ENCODE measurements at regions not wholly inside any gene's neighbourhood (a gene's known extent, or its start where the extent isn't known, plus 50 kb on each side); places are given as distances from the start of the nearest gene placed in this dataset.

- intact Hi-C loops (cut with DNase I), result no loop called here
- no peaks in the 10 kb centered on the region for H3K36me3 ChIP-seq
- no peak overlapping the region for H3K27ac ChIP-seq
- DNase-seq (ENCODE audit: low spot score in 2 of 2), result no peak
- no peak overlapping the region for H3K4me3 ChIP-seq
- H3K27me3 ChIP-seq, result no peaks in the 10 kb centered on the region
- no peaks in the 10 kb centered on the region for H3K4me1 ChIP-seq
- no peaks in the 10 kb centered on the region for H3K9me3 ChIP-seq
- TF ChIP-seq CTCF (IDR thresholded peaks at IDR 0.05), result no peak
Measured at GRCh38 chr11:45394294-45395085, 108.3 kb upstream of the SYT13 start.

GRCh38 chr11:45393826-45394225 is 107.7 kb upstream of the SYT13 start:
- intact Hi-C loops (cut with DNase I), result no loop called here
- Histone ChIP-seq H3K9me3 (no peaks in the 10 kb centered on the region), H3K27me3 (no peaks in the 10 kb centered on the region), H3K4me3 (no peak overlapping the region), H3K4me1 (no peaks in the 10 kb centered on the region), H3K27ac (no peak overlapping the region), H3K36me3 (no peaks in the 10 kb centered on the region)
- no peak for TF ChIP-seq CTCF (IDR thresholded peaks at IDR 0.05)
- no peak for DNase-seq (ENCODE audit: low spot score in 2 of 2)

GRCh38 chr11:45393334-45393733 is 107.2 kb upstream of the SYT13 start:
- no peaks in the 10 kb centered on the region for H3K9me3 ChIP-seq
- intact Hi-C loops (cut with DNase I), result no loop called here
- no peaks in the 10 kb centered on the region for H3K36me3 ChIP-seq
- DNase-seq (ENCODE audit: low spot score in 2 of 2), result no peak
- no peak overlapping the region for H3K4me3 ChIP-seq
- no peak overlapping the region for H3K27ac ChIP-seq
- TF ChIP-seq CTCF (IDR thresholded peaks at IDR 0.05), result no peak
- H3K27me3 ChIP-seq, result no peaks in the 10 kb centered on the region
- no peaks in the 10 kb centered on the region for H3K4me1 ChIP-seq

- no peaks in the 10 kb centered on the region for H3K27me3 ChIP-seq
- no peak for TF ChIP-seq CTCF (IDR thresholded peaks at IDR 0.05)
- H3K4me3 ChIP-seq, result no peak overlapping the region
- H3K27ac ChIP-seq, result no peak overlapping the region
- H3K4me1 ChIP-seq, result no peaks in the 10 kb centered on the region
- no peaks in the 10 kb centered on the region for H3K9me3 ChIP-seq
- DNase-seq (ENCODE audit: low spot score in 2 of 2), result no peak
- no peaks in the 10 kb centered on the region for H3K36me3 ChIP-seq
- intact Hi-C loops (cut with DNase I), result no loop called here
Measured at GRCh38 chr11:45392591-45393091, 106.5 kb upstream of the SYT13 start.

- no peak overlapping the region for H3K27ac ChIP-seq
- no peaks in the 10 kb centered on the region for H3K36me3 ChIP-seq
- no peak for DNase-seq (ENCODE audit: low spot score in 2 of 2)
- H3K27me3 ChIP-seq, result no peaks in the 10 kb centered on the region
- TF ChIP-seq CTCF (IDR thresholded peaks at IDR 0.05), result no peak
- no peaks in the 10 kb centered on the region for H3K9me3 ChIP-seq
- H3K4me3 ChIP-seq, result no peak overlapping the region
- no peaks in the 10 kb centered on the region for H3K4me1 ChIP-seq
- intact Hi-C loops (cut with DNase I), result no loop called here
Measured at GRCh38 chr11:45392154-45392553, 106.0 kb upstream of the SYT13 start.

All from ascending aorta (tissue), 2 donors.